ENCODE measurements at regions not wholly inside any gene's neighbourhood (a gene's known extent, or its start where the extent isn't known, plus 50 kb on each side); places are given as distances from the start of the nearest gene placed in this dataset.

DNA sequence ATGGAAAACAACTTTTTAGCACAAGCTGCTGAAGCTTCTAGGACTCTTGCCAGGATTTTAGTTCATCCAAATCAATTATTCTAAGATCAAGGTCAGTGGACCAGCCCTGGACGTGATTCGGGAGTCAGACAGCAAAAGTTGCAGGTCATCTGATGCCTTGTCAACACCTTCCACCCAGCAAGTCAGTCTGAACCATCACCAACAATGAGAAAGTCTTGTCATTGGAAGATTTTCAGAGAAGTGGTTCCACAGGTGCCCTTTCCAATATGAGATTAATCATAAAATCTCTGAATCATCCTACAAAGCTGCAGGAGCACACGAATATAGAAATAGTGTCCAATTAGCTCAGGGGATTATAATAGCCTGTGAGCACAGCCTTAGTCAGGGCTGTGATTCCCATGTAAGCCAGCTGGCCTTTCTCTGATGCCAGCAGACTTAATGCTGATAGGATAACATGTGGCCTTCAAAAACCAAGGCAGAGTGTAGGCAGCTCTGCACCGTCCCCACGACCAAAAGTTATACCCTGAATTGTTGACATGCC, 445.0 kb upstream of the TRPC7 start:
- TF ChIP-seq, protein P1, sequence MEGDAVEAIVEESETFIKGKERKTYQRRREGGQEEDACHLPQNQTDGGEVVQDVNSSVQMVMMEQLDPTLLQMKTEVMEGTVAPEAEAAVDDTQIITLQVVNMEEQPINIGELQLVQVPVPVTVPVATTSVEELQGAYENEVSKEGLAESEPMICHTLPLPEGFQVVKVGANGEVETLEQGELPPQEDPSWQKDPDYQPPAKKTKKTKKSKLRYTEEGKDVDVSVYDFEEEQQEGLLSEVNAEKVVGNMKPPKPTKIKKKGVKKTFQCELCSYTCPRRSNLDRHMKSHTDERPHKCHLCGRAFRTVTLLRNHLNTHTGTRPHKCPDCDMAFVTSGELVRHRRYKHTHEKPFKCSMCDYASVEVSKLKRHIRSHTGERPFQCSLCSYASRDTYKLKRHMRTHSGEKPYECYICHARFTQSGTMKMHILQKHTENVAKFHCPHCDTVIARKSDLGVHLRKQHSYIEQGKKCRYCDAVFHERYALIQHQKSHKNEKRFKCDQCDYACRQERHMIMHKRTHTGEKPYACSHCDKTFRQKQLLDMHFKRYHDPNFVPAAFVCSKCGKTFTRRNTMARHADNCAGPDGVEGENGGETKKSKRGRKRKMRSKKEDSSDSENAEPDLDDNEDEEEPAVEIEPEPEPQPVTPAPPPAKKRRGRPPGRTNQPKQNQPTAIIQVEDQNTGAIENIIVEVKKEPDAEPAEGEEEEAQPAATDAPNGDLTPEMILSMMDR (IDR thresholded peaks at IDR 0.05) = no peak
- H3K27ac Mint-ChIP-seq = no peak overlapping the region
- Histone ChIP-seq H3K27me3 (ENCODE audit: control insufficient read depth, insufficient read depth, low read length) (no peaks in the 10 kb centered on the region), H3K36me3 (ENCODE audit: control insufficient read depth, insufficient read depth, low read length) (no peaks in the 10 kb centered on the region), H3K4me3 (ENCODE audit: low read length) (no peak overlapping the region), H3K4me1 (ENCODE audit: control insufficient read depth, insufficient read depth, low read length) (no peaks in the 10 kb centered on the region), H3K27ac (ENCODE audit: low read length) (no peak overlapping the region), H3K9me3 (ENCODE audit: control insufficient read depth, insufficient read depth, low read length) (peaks cover 8% of the 10 kb centered on the region)
- H3K27me3 Mint-ChIP-seq (ENCODE audit: low read depth in 2 of 2) = no peaks in the 10 kb centered on the region
- intact Hi-C loops (cut with micrococcal nuclease) = no loop called here
- ATAC-seq = no peak
- peaks cover 6 to 12% of the 10 kb centered on the region in 2 donors for H3K9me3 Mint-ChIP-seq
- no peak for DNase-seq
- H3K4me3 Mint-ChIP-seq = no peak overlapping the region
- 87% methylated on average over 5 of the region's 5 CpGs for WGBS (ENCODE audit: insufficient coverage)
- H3K4me1 Mint-ChIP-seq = no peaks in the 10 kb centered on the region
- H3K36me3 Mint-ChIP-seq = no peaks in the 10 kb centered on the region

GRCh38 chr5:136809382-136809781, 444.0 kb upstream of the TRPC7 start:
- H3K27me3 Mint-ChIP-seq (ENCODE audit: low read depth in 2 of 2) = no peaks in the 10 kb centered on the region
- H3K4me1 Mint-ChIP-seq = no peaks in the 10 kb centered on the region
- H3K36me3 ChIP-seq (ENCODE audit: control insufficient read depth, insufficient read depth, low read length) = no peaks in the 10 kb centered on the region
- DNase-seq (no peak), ATAC-seq (no peak)
- no peaks in the 10 kb centered on the region for H3K36me3 Mint-ChIP-seq
- H3K9me3 Mint-ChIP-seq = peaks cover 6 to 11% of the 10 kb centered on the region in 2 donors
- WGBS (ENCODE audit: insufficient coverage) = 57% methylated on average over 1 of the region's 1 CpG
- TF ChIP-seq, protein P1 (IDR thresholded peaks at IDR 0.05) = no peak
- no peak overlapping the region for H3K4me3 ChIP-seq (ENCODE audit: low read length)
- no peaks in the 10 kb centered on the region for H3K27me3 ChIP-seq (ENCODE audit: control insufficient read depth, insufficient read depth, low read length)
- intact Hi-C loops (cut with micrococcal nuclease) = no loop called here
- H3K27ac ChIP-seq (ENCODE audit: low read length) = no peak overlapping the region
- peaks cover 8% of the 10 kb centered on the region for H3K9me3 ChIP-seq (ENCODE audit: control insufficient read depth, insufficient read depth, low read length)
- H3K27ac Mint-ChIP-seq = no peak overlapping the region
- no peaks in the 10 kb centered on the region for H3K4me1 ChIP-seq (ENCODE audit: control insufficient read depth, insufficient read depth, low read length)
- no peak overlapping the region for H3K4me3 Mint-ChIP-seq

DNA sequence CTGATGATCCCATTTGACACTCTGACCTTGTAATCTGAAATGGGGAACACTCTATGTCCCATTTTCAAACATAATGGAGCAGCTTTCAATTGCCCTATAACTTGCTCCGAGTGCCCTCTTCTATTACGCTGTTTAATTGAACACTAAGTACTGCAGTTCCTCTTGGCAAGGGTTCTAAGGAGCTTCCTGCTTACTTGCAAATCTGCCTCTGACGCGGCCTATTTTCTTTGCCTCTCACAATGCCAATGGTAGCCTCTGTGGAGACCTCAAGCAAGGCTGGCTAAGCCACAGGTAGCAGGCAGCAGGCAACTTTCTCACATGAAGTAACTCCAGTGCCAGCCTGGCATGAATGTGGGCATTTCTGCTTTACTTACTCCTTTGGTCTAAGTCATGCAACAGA, 443.4 kb upstream of the TRPC7 start:
- Mint-ChIP-seq H3K9me3 (peaks cover 7 to 11% of the 10 kb centered on the region in 2 donors), H3K27ac (no peak overlapping the region), H3K4me3 (no peak overlapping the region), H3K27me3 (ENCODE audit: low read depth in 2 of 2) (no peaks in the 10 kb centered on the region), H3K36me3 (no peaks in the 10 kb centered on the region), H3K4me1 (no peaks in the 10 kb centered on the region)
- Histone ChIP-seq H3K4me1 (ENCODE audit: control insufficient read depth, insufficient read depth, low read length) (no peaks in the 10 kb centered on the region), H3K36me3 (ENCODE audit: control insufficient read depth, insufficient read depth, low read length) (no peaks in the 10 kb centered on the region), H3K4me3 (ENCODE audit: low read length) (no peak overlapping the region), H3K27me3 (ENCODE audit: control insufficient read depth, insufficient read depth, low read length) (no peaks in the 10 kb centered on the region), H3K27ac (ENCODE audit: low read length) (no peak overlapping the region), H3K9me3 (ENCODE audit: control insufficient read depth, insufficient read depth, low read length) (peaks cover 8% of the 10 kb centered on the region)
- TF ChIP-seq, protein P1 (IDR thresholded peaks at IDR 0.05) = no peak
- WGBS (ENCODE audit: insufficient coverage) = 73% methylated on average over 4 of the region's 4 CpGs
- intact Hi-C loops (cut with micrococcal nuclease) = no loop called here
- DNase-seq = no peak
- ATAC-seq = no peak

DNA sequence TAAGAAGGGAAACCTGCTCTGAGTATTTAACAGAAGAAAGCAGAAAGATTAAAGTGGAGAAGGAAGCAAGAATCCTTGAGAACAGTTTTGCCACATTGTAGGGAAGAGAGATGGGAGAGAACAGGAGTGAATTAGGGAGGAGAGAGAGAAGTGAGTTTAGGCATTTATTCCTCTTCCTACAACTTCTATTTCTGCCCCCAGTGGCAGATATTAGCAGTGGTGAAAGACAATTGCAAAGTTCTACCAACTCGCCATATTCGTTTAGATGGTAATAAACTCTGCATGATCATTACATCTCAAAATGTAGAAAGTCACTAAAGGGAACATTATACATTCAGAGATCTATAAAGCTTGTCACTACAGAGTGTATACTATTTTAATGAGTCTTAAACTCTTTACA, 440.1 kb upstream of the TRPC7 start:
- no peak for ATAC-seq
- Histone ChIP-seq H3K4me3 (ENCODE audit: low read length) (no peak overlapping the region), H3K36me3 (ENCODE audit: control insufficient read depth, insufficient read depth, low read length) (no peaks in the 10 kb centered on the region), H3K27ac (ENCODE audit: low read length) (no peak overlapping the region), H3K4me1 (ENCODE audit: control insufficient read depth, insufficient read depth, low read length) (no peaks in the 10 kb centered on the region), H3K9me3 (ENCODE audit: control insufficient read depth, insufficient read depth, low read length) (peaks cover 8% of the 10 kb centered on the region), H3K27me3 (ENCODE audit: control insufficient read depth, insufficient read depth, low read length) (no peaks in the 10 kb centered on the region)
- TF ChIP-seq, protein P1 (IDR thresholded peaks at IDR 0.05) = no peak
- Mint-ChIP-seq H3K27ac (no peak overlapping the region), H3K4me1 (no peaks in the 10 kb centered on the region), H3K4me3 (no peak overlapping the region), H3K9me3 (peaks cover 5% of the 10 kb centered on the region in 2 donors), H3K27me3 (ENCODE audit: low read depth in 2 of 2) (no peaks in the 10 kb centered on the region), H3K36me3 (no peaks in the 10 kb centered on the region)
- no peak for DNase-seq
- intact Hi-C loops (cut with micrococcal nuclease) = no loop called here
- WGBS (ENCODE audit: insufficient coverage) = 100% methylated on average over 2 of the region's 2 CpGs

Measured in natural killer cell (primary cell).